ENCODE measurements at regions not wholly inside any gene's neighbourhood (a gene's known extent, or its start where the extent isn't known, plus 50 kb on each side); places are given as distances from the start of the nearest gene placed in this dataset.

- no peak for DNase-seq (ENCODE audit: low read depth in 2 of 2)
Measured at GRCh38 chr2:185145316-185146121, 547.2 kb downstream of the ZNF804A start.

- DNase-seq (ENCODE audit: low read depth in 2 of 2) = no peak
Measured at GRCh38 chr2:185147361-185147760, 549.0 kb downstream of the ZNF804A start.

- no peak for DNase-seq (ENCODE audit: low read depth in 2 of 2)
Measured at GRCh38 chr2:185152186-185152585, 553.9 kb downstream of the ZNF804A start.

DNA sequence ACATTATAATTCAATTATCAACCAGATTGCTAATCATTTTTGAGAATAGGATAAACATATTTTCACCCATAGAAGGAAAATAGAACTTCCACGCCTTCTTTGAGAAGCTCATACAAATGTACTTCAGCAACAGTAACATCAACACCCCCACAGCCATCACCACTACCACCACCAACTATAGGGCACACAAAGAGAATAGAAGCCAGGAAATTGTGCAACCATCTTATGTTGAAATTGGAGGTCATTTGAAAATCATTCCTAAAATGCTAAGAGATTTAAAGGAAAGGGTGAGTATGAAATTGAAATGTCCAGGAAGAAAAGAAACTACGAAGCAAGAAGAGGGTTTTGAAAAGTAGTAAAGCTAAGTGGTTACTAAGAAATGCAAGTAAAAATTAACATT, 563.4 kb downstream of the ZNF804A start:
- DNase-seq (ENCODE audit: low read depth in 2 of 2) = no peak

GRCh38 chr2:185174353-185174752, 564.3 kb upstream of the FSIP2 start:
- no peak for DNase-seq (ENCODE audit: low read depth in 2 of 2)

- DNase-seq (ENCODE audit: low read depth in 2 of 2) = no peak
Measured at GRCh38 chr2:185179743-185180142, 558.9 kb upstream of the FSIP2 start.

- DNase-seq (ENCODE audit: low read depth in 2 of 2) = no peak
Measured at GRCh38 chr2:185181901-185182300, 556.7 kb upstream of the FSIP2 start.

DNA sequence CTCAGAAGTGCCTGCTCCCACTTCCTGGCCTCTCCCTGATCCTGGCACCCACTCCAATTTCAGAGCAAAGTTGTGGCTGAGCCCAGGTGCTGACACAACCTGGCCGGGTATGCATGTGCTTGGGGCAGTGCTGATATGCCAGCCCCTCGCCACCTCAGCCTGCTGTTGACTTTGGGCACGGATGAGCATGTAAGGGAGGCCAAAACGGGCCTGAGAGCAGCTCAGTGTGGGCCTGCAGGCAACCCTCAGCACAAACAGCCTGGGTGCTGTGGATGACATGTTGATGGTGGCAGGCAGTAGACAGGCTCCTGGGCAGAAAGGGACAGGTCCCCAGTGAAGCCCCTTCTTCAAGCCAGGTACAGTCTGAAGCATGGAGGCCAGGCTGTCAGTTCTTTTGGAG, 553.6 kb upstream of the FSIP2 start:
- DNase-seq (ENCODE audit: low read depth in 2 of 2) = no peak

DNA sequence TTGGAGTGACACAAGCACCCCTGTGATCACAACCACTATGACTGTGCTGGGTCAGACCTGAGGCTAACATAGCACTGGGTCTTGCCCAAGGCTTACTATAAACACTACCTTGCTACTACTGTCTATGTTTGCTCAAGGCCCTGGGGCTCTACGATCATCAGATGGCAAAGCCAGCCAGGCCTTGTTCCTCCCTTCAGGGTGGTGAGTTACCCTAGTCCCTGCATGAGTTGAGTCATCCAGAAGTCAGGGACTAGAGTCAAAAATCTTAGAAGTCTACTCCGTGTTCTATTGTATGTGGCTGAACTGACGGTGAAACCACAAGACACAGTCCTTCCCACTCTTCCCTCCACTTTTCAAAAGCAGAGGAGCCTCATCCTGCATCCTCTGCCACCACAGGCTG, 551.2 kb upstream of the FSIP2 start:
- no peak for DNase-seq (ENCODE audit: low read depth in 2 of 2)

- no peak for DNase-seq (ENCODE audit: low read depth in 2 of 2)
Measured at GRCh38 chr2:185188656-185189055, 549.9 kb upstream of the FSIP2 start.

DNA sequence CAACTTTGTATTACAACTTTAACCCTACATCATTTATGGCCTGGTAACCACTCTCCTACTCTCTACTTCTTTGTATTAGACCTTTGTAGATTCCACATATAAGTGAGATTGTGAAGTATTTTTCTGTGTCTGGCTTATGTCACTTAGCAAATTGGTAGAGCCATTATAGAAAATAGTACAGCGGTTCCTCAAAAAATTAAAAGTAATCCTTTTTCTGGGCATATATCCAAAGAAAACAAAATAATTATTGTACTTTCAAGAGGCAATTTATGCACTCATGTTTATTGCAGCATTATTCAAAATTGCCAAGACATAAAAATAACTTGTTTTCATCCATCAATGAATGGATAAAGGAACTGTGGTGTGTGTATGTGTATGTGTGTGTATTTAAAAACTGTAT, 537.5 kb upstream of the FSIP2 start:
- no peak for DNase-seq (ENCODE audit: low read depth in 2 of 2)

- DNase-seq (ENCODE audit: low read depth in 2 of 2) = no peak
Measured at GRCh38 chr2:185202381-185202780, 536.2 kb upstream of the FSIP2 start.

- no peak for DNase-seq (ENCODE audit: low read depth in 2 of 2)
Measured at GRCh38 chr2:185202945-185203528, 535.6 kb upstream of the FSIP2 start.

GRCh38 chr2:185208261-185208660, 530.3 kb upstream of the FSIP2 start:
- peak in 1 of 2 experiments; percentile 2 for DNase-seq (ENCODE audit: low read depth in 2 of 2)

DNA sequence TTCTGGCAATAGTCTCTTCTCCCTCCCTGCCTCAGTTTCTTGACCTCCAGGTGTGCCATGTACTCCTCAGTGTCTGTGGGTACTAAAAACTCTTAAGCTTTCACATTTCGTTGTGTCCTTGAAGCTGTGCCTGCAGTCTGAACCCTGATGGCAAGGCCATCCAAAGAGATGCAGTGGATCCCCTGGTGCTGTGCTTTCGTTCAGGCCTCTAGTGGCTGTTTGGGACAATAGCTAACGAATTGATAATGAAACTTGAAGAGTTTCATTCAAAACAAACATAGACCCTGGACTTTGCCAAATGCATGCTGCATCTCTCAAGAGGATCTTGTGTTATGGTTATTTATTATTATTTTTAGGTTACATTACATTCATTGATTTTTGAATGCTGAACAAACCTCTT, 523.1 kb upstream of the FSIP2 start:
- no peak for DNase-seq (ENCODE audit: low read depth in 2 of 2)

DNA sequence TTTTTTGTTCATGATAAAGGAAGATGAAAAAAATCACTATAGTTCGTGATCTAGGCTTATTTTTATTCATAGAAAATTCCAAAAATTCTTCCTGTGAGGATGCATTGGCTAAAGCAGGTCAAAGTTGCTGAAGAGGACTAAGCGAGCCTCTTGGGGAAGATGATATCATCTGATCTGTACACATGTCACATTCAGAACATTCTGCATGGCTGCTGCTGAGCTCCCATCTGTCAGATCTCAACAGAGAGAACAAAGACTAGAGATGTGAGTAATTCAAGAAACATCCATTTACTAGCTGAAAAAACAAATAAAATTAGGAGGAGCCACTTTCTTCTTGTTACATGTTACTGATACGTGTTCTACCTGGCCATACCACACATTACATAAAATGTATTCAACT, 518.6 kb upstream of the FSIP2 start:
- DNase-seq (ENCODE audit: low read depth in 2 of 2) = no peak

GRCh38 chr2:185222311-185222710, 516.3 kb upstream of the FSIP2 start:
- DNase-seq (ENCODE audit: low read depth in 2 of 2) = no peak

DNA sequence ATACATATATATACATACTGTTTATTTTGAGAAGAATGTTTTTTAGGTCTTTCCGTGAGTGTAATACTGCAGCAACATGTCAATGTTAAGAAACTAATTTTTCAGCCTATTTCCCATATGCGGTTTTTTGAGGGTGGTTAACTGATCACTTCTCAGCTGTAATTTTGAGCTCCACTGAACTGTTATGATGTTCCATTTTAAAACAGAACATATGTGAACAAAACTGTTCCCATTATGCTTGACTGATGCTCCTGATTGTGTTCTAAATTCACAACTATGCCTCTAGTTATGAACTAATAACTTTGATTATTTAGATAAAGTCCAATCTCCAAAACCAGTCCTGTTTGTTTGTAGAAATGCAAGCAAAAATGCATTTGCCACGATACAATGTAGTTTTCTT, 511.2 kb upstream of the FSIP2 start:
- DNase-seq (ENCODE audit: low read depth in 2 of 2) = no peak

DNA sequence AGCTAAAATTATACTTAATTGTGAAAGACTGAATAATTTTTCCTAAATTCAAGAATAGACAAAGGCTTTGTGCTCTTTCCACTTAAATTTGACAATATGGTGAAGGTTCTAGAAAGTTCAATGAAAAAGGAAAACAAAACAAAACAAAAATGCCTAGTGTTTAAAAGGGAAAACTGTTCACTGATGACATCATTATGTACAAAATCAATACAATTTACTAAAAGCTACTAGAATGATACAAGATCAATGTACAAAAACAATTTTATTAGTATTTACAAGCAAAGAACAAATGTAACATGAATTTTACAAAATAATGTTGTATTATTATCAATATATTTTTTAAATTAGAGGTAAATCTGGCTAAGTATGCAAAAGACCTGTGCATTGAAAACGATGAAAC, 499.1 kb upstream of the FSIP2 start:
- DNase-seq (ENCODE audit: low read depth in 2 of 2) = no peak

DNA sequence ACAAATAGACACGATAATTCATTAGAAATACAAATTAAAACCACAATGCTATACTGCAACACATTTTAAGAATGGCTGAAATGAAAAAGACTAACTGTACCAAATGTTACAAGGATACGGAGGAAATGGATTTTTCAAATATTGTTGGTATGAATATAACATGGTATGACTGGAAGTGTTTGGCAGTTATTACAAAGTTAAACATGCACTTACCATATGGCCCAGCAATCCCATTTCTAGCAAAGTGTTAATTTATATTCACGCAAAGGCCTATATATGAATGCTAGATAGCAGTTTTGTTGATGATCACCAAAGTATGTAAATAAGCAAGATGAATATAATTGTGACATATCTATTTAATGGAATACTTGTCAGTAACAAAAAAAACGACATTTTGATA, 497.8 kb upstream of the FSIP2 start:
- no peak for DNase-seq (ENCODE audit: low read depth in 2 of 2)

- no peak for DNase-seq (ENCODE audit: low read depth in 2 of 2)
Measured at GRCh38 chr2:185241556-185241955, 497.0 kb upstream of the FSIP2 start.

DNA sequence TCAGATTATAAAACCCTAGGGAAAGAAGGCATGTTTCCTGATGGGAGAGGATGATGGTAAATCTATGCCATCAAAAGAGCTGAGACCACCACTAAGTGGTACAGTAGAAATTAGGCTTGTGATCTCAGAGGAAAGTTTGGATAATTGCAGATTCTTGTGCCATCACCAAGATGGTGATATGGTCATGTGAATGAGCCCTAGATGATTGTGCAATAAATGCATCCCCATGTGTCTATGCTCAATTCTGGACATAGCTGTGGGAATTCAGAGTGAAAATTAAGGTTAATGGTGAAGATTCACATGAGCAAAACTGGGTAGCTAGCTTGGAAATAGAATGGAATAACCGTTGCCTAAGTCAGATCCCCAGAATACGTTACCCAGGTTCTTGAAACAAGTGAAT, 496.1 kb upstream of the FSIP2 start:
- no peak for DNase-seq (ENCODE audit: low read depth in 2 of 2)

DNA sequence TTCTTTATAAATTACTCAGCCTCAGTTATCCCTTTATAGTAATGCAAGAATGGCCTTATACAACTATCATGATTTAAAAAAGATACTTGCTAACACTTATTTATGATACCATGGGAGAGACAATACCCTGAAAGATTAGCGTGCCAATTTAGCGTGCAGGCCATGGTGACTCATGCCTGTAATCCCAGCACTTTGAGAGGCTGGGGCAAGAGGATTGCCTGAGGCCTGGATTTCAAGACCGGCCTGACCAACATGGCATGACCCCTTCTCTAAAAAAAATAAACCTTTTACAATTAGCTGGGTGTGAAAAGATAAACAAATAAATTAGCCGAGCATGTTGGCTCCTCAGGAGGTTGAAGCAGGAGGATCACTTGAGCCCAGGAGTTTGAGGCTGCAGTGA, 493.4 kb upstream of the FSIP2 start:
- DNase-seq (ENCODE audit: low read depth in 2 of 2) = no peak

DNA sequence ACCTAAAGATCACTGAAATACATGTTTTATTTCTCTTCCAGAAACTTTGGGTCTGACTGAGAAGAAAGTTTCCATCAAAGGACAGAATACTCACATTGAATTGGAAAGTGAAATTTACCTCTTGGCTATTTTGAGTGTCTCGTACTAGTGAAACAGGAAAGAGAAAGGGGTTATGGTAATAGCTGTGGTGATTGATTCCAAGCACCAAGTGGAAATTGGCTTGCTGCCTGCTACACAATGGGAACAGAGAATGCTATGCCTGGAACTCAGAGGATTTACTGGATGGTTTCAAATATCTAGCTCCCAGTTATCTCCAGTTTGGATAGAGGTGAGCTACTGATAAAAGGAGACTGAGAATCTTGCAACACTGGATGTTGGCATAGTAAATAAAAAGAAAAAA, 492.8 kb upstream of the FSIP2 start:
- no peak for DNase-seq (ENCODE audit: low read depth in 2 of 2)
